Breast epithelium (tissue), 3 donors: ENCODE measurements at regions not wholly inside any gene's neighbourhood (a gene's known extent, or its start where the extent isn't known, plus 50 kb on each side); places are given as distances from the start of the nearest gene placed in this dataset.

Source experiments
- CTCF ChIP-seq, 3 donors: fragments of 450-650 bp; IDR thresholded peaks; one replicate each; pipeline ENCODE4 v1.5.1; 2016 to 2017; ENCODE audit warnings: antibody characterized with exemption in 3 of 3, mild to moderate bottlenecking in 3 of 3, moderate library complexity in 3 of 3
- POLR2AphosphoS5 ChIP-seq, 3 donors: sonication (generic); formaldehyde crosslinking; IDR thresholded peaks; one replicate each; pipeline ENCODE4 v1.6.1; 2017; ENCODE audit warnings: antibody characterized with exemption in 3 of 3

GRCh38 chr5:158351485-158352125 lies 492.7 kb upstream of the CLINT1 start:
- TF ChIP-seq CTCF (IDR thresholded peaks at IDR 0.05) (no peak), POLR2AphosphoS5 (IDR thresholded peaks at IDR 0.05) (no peak)
